Right renal cortex interstitium (tissue), 3 donors: ENCODE measurements at regions not wholly inside any gene's neighbourhood (a gene's known extent, or its start where the extent isn't known, plus 50 kb on each side); places are given as distances from the start of the nearest gene placed in this dataset.
"Not testable (repeated sequence)": the region's sequence is repeated elsewhere in the genome, so short reads cannot be mapped to it uniquely, and the experiment has no call there.

Source experiments
- DNase-seq, 3 donors: peaks; one replicate each; pipeline ENCODE4 v3.0.0-alpha.2; 2013; ENCODE audit warnings: low read depth in 3 of 3, low spot score in 2 of 3

DNA sequence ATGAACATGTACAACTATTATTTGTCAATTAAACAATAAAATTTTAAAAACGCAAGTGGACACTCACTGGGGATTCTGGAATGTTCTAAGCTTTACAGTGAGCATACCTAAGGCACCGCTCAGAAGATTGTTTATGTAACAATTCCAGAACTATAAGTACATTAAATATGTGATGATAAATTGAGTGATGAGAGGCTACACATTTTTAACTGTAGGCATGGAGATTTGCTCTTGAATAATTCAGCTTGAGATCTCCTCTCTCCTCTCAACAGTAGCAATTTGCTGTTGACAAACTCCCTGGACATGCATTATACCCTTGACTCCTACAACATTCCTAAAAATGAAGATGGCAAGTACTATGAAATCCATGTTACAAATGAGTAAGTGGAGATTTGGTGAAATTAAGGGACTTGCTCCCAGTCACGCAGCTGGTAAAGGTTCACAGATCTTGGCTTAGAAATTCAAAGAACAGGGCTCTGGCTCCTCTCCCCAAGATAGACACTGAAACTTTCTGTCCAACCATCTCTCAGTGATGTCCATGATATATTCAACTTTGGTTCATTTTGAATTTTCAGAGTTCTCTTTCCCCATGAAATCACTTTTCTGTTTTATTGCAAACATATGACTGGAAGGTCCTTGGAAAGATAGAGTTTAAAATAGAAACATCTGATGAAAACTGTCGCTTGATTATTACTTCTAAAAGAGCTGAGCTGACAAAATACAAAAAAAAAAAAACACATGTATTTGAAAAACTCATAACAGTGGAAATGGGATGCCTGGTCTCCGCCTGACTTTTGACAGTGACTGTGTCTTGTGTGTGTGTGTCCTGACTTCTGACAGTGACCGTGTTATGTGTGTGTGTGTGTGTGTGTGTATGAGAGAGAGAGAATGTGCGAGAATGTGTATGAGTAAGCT lies 488.3 kb downstream of the TNS3 start:
- no peak for DNase-seq

DNA sequence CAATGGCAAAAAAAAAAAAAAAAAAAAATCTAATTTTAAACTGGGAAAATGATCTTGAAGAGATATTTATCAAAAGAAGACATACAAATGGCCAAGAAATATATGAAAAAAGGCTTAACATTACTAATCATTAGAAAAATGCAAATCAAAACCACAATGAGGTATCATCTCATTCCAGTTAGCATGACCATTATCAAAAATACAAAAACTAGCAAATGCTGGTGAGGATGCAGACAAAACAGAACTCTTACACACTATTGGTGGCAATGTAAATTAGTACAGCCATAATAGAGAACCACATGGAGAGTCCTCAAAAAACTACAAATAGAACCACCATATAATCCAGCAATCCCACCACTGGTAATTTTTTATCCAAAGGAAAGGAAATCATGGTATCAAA lies 489.6 kb downstream of the TNS3 start:
- no peak for DNase-seq

DNA sequence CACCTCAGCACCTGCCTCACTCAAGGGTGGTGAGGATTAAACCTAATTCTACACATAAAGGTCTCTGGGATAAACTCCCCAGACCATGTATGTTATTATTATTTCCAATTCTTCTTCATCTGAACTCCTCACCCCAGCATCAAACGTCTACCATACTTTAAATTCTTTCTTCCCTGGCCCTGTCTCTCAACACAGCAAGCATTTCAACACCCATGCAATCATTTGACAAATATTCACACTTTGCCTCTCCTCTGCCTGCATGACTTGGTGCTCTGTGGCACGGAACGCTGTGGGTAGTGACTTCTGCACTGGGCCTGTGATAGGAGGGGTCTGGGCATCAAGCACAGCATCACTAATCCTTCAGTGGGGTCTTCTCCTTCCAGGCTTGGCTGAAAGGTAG lies 490.8 kb downstream of the TNS3 start:
- DNase-seq = no peak

- no peak for DNase-seq
These were observed 492.4 kb downstream of the TNS3 start for GRCh38 chr7:47089461-47089860.

- no peak for DNase-seq
These were observed 492.9 kb downstream of the TNS3 start for GRCh38 chr7:47089068-47089417.

- peak; percentile 42 to 49 (median 47) for DNase-seq
These were observed 493.4 kb downstream of the TNS3 start for GRCh38 chr7:47088329-47089067.

GRCh38 chr7:47087866-47088265 lies 494.0 kb downstream of the TNS3 start:
- no peak for DNase-seq

DNA sequence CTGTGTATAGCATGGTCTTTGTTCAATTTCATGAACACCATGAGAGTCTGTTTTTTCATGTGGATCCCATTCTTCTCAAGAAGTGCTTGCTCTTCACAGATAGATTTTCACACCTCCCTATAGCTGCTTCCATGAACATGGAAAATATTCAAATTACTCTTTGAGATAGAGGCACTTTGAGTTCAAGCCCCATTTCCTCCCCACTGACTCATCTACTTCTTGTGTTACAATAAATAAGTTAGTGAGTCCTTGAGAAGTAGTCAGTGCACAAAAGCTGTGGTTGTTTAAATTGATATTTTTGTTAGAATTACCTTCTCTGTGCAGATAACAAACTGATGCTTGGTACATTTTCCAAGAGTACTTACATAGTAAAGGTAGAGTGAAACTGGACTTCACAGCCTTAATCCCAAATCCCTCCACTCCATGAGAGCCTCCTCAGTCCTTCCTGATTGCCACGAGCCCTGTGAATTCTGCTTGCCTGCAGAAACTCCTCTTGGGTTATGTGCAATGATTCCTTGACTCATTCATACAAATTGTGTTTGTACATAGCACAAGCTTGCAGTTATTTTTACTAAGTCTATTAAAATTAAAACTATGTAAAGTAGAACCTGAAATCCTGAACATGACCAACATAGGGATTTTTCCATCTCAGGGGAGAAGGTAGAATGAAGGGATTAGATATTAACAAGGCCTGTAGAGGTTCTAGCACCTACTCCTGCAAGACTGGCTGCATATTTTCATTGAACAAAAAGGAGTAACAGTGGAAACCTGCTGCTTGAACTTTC lies 496.2 kb downstream of the TNS3 start:
- no peak for DNase-seq

DNA sequence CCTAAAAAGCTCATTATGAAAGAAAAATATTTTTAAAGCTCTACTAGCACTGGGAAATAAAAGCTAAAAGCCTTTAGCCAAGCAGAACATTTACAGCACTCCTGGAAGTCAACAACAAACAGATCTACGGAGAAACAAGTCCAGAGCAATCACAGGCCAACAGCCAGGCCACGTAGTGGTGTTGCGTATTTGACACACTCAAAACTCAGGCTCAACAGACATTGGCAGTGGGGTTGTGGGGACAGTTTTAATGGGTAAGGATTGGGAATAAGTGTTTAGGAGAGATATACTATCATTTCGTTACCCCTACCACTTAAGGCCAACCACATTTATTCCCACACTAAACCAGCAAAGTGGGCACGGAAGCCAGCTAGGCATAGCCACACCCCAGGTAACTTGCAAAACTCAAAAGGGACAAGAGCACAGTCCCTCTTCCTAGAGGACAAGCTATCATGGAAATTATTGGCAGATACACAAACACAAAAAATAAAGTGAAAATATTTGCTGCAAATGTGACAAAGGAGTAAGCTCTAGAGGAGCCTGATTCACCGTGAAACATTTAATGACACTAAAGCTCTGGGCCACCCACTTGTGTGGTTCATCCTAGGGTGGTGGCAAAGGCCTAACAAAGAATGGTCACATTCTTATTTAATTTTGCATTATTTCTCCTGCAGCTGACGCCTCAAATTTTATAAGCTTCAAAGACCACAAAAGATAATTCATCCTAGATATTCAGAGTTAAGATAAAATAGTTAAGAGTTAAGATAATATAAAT lies 498.2 kb downstream of the TNS3 start:
- DNase-seq = no peak

DNA sequence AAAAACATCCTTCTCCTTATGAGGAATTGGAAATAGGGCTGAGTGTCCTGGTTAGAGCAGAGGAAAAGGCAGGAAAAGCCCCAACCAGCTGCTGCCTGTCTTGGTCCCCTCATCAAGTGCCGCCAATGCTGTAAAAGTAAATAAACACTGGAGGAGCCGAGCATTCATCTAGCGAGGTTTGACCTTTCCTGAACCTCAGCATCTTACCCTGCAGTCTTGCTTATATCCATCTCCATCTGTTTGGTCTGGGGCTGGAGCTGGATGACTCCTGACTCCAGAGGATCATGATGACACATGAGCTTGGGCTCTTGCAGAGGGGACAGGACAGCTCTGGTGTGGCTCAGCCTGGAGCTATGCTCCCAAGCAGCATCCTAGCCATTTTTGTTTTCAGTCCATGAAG lies 501.1 kb downstream of the TNS3 start:
- DNase-seq = no peak

GRCh38 chr7:47078241-47078640 lies 503.7 kb downstream of the TNS3 start:
- DNase-seq = no peak

DNA sequence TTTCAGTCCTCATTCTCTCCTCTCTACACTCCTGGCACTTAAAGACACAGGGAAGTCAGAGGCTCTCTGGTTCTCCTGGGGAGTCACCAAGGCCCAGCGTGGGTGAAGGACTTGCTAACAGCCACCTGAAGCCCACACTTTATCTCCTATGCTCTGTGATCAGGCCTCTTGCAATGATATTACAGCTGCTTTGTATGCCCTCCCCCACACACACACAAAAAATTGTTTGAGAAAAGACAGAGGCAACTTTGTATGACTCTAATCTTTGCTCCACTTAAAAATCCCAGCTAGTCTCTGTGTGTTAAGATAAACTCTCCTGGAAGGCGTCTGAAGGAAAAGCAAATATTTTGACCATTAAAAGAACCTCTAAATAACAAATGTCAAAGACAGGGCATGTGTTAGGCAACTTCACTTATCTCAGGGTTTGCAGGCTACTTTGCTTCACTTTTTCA lies 507.2 kb downstream of the TNS3 start:
- DNase-seq = no peak

DNA sequence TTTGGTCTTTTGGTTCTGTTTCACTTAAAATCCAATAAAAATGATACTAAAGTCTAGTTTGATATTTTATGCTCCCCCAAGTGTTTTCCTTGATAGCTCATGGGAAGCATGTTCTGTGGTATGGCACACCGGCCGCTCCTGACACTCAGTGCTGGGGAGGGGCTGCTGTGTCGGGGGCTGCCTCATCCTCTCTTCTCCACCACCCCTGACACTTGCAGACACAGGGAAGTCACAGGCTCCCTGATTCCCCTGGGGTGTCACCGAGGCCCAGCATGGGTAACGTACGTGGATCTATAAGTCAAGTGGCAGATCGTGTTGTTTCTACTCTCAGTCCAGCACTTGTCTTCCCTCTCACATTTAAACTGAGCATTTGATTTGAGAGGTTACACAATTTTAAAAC lies 508.6 kb downstream of the TNS3 start:
- DNase-seq = no peak

GRCh38 chr7:47071866-47072265 lies 510.0 kb downstream of the TNS3 start:
- DNase-seq = no peak

GRCh38 chr7:47069385-47070076 lies 512.4 kb downstream of the TNS3 start:
- DNase-seq = no peak

- no peak for DNase-seq
These were observed 514.8 kb downstream of the TNS3 start for GRCh38 chr7:47066976-47067614.

- DNase-seq = no peak
These were observed 525.2 kb downstream of the TNS3 start for GRCh38 chr7:47056731-47057130.

- DNase-seq = not testable (repeated sequence)
These were observed 529.2 kb downstream of the TNS3 start for GRCh38 chr7:47052541-47053208.

DNA sequence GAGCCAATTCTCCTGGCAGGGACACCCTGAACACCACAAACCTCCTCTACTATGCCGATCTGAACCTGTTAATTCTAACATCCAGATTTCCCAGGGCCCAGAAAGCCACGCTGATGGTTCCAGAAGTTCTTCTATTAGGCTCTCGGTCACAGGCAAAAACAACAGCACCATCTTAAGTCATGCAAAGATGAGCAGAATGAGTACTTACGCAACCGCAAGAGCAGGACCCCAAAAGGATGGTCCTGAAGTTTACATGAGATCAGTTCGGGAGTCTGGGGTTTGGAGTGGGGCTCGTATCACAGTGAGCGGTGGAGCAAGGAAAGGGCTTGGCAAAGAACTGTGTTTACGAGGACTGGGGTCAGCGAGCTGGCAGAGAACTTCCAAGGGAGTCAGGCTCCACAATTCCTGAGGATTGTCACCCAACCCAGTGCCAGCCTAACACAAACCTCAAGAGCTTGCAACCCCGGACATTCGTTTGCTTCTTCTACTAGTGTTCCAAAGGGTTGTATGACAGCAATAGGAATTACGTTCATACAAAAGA lies 532.6 kb downstream of the TNS3 start:
- DNase-seq = no peak
